ENCODE measurements at regions not wholly inside any gene's neighbourhood (a gene's known extent, or its start where the extent isn't known, plus 50 kb on each side); places are given as distances from the start of the nearest gene placed in this dataset.

GRCh38 chr6:144932621-144933020 is 647.5 kb downstream of the UTRN start:
- no peak overlapping the region for H2AFZ ChIP-seq (ENCODE audit: low read length)
- Mint-ChIP-seq H3K27ac (no peak overlapping the region), H3K4me1 (peaks cover 4 to 5% of the 10 kb centered on the region in 2 experiments; a peak in 3 of 4 replicates), H3K4me3 (no peak overlapping the region), H3K9me3 (peaks cover 7 to 9% of the 10 kb centered on the region in 2 experiments; a peak in 4 of 5 replicates), H3K36me3 (ENCODE audit: insufficient read depth in 1 of 3, low read depth in 3 of 3) (peaks cover 0 to 12% (median 8%) of the 10 kb centered on the region in 3 experiments; a peak in 5 of 7 replicates), H3K27me3 (ENCODE audit: low read depth) (no peaks in the 10 kb centered on the region)
- H3K27me3 ChIP-seq (ENCODE audit: insufficient read depth, low read length): no peaks in the 10 kb centered on the region
- no peaks in the 10 kb centered on the region for H3K4me1 ChIP-seq (ENCODE audit: insufficient read depth, low read length)
- no peak overlapping the region for H3K4me2 ChIP-seq (ENCODE audit: insufficient read depth, insufficient read length, low read length)
- H2BK120ac ChIP-seq (ENCODE audit: low read depth, low read length, poor library complexity, severe bottlenecking): no peak overlapping the region
- H3K27ac ChIP-seq (ENCODE audit: insufficient read length, low read depth, low read length): no peak overlapping the region
- no peak overlapping the region for H3K9ac ChIP-seq (ENCODE audit: extremely low read depth, insufficient read length, low read length)
- no CpG with 5 or more reads among the region's 1 CpG for WGBS (ENCODE audit: extremely low coverage, insufficient read length, low lambda C conversion rate)
- H3T11ph ChIP-seq (ENCODE audit: low read length): no peak overlapping the region
- no peaks in the 10 kb centered on the region for H4K20me1 ChIP-seq (ENCODE audit: control insufficient read depth, insufficient read depth, insufficient read length)
- H2AK5ac ChIP-seq (ENCODE audit: insufficient read length, low read length): no peak overlapping the region
- DNase-seq: no peak
- H4K91ac ChIP-seq (ENCODE audit: insufficient read length, low read depth, low read length): no peak overlapping the region
- no peaks in the 10 kb centered on the region for H3K79me2 ChIP-seq (ENCODE audit: insufficient read depth, low read length)
- no peak overlapping the region for H3K18ac ChIP-seq (ENCODE audit: insufficient read length, low read depth, low read length)
- H2BK5ac ChIP-seq (ENCODE audit: insufficient read length, low read length): no peak overlapping the region
- no peak overlapping the region for H2BK12ac ChIP-seq (ENCODE audit: insufficient read length, low read depth, low read length)
- H3K4ac ChIP-seq (ENCODE audit: low read depth, low read length): no peak overlapping the region
- no peak overlapping the region for H3K23ac ChIP-seq (ENCODE audit: insufficient read length, low read depth, low read length)
- no peak overlapping the region for H4K5ac ChIP-seq (ENCODE audit: insufficient read length, low read depth, low read length)
- H4K8ac ChIP-seq (replicated peaks; ENCODE audit: insufficient read length, low read depth, low read length): no peak overlapping the region
- H3K56ac ChIP-seq (ENCODE audit: insufficient read length, low read depth, low read length): no peak overlapping the region
- H3K23me2 ChIP-seq (ENCODE audit: insufficient read length, low read depth, low read length, poor library complexity, severe bottlenecking): no peaks in the 10 kb centered on the region
- H3K14ac ChIP-seq (ENCODE audit: insufficient read depth, low read length): no peak overlapping the region
- no peak overlapping the region for H2BK20ac ChIP-seq (ENCODE audit: low read depth, low read length, poor library complexity, severe bottlenecking)
- no peaks in the 10 kb centered on the region for H3K9me3 ChIP-seq (ENCODE audit: control insufficient read depth, low read depth, low read length)
- H3K79me1 ChIP-seq (ENCODE audit: insufficient read depth, low read depth, low read length, poor library complexity, severe bottlenecking): no peaks in the 10 kb centered on the region
- H2BK15ac ChIP-seq (ENCODE audit: low read depth, low read length): no peak overlapping the region
- no peak for TF ChIP-seq CTCF (conservative IDR thresholded peaks at IDR 0.05)

Measured in H9 (cell line).